SK-N-MC (cell line): ENCODE measurements at regions not wholly inside any gene's neighbourhood (a gene's known extent, or its start where the extent isn't known, plus 50 kb on each side); places are given as distances from the start of the nearest gene placed in this dataset.

ENCODE experiments used
- EZH2 ChIP-seq: fragments of 200-600 bp; sonication (generic); IDR thresholded peaks from one replicate; pipeline ENCODE4 v1.6.1; 2017; ENCODE audit warnings: antibody characterized with exemption
- POLR2AphosphoS5 ChIP-seq: IDR thresholded peaks from 2 replicates; pipeline ENCODE4 v1.6.1; 2012; ENCODE audit warnings: mild to moderate bottlenecking, low read depth, low read length, borderline replicate concordance

DNA sequence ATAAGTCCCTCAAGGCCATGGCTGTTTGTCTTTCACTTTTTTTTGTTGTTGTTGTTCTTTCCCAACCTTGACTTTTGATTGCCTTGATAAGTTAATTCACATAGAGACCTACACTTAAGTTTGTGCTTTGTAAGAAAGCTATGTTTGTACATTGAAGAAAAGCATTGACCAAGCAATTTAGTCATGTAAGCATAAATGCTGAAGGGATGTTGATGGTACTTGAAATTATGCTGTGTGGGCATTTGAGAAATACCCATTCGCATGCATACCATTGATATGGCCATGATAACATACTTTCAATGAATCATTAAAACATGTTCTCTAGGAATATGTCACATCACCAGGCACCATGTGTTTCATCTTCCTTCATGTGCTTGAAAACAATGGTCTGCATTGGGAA, 803.7 kb upstream of the TMEM132C start:
- TF ChIP-seq POLR2AphosphoS5: no peak
- no peak for TF ChIP-seq EZH2
